IMR-90 (cell line): ENCODE measurements at regions not wholly inside any gene's neighbourhood (a gene's known extent, or its start where the extent isn't known, plus 50 kb on each side); places are given as distances from the start of the nearest gene placed in this dataset.

Source experiments
- ATAC-seq: fragments of 200-7000 bp; cut with Tn5 transposase; 2 replicates; pipeline ENCODE4 v1.9.1; 2020; ENCODE audit warnings: low read depth, mild to moderate bottlenecking, moderate library complexity
- BruUV-seq: library from RNA; stranded (reverse); fragments of 400-500 nt; replicated peaks from 2 replicates; lab custom pipeline; 2021; lab: Mats Ljungman, UMichigan
- CTCF ChIA-PET: fragments of 300-600 bp; formaldehyde crosslinking; extraction: SDS; loops from one replicate; lab custom pipeline; 2021; ENCODE audit warnings: antibody characterized with exemption; lab: Yijun Ruan, JAX
- POLR2A ChIA-PET: fragments of 300-600 bp; sonication (Branson Sonifier 250); formaldehyde crosslinking; loops from one replicate; lab custom pipeline; 2022; ENCODE audit warnings: antibody characterized with exemption; ENCODE audit not compliant: unreplicated experiment; lab: Charles Lee
- DNase-seq: peaks from one replicate; pipeline ENCODE4 v3.0.0; 2013
- H2AFZ ChIP-seq: replicated peaks from 2 replicates; pipeline ENCODE3; 2013; ENCODE audit warnings: low read length, mild to moderate bottlenecking; ENCODE audit not compliant: poor library complexity
- H2AK5ac ChIP-seq: 2 replicates; pipeline ENCODE4 v1.6.1; 2013; ENCODE audit warnings: low read depth, low read length, inconsistent platforms
- H2AK9ac ChIP-seq: replicated peaks from 2 replicates; pipeline ENCODE3; 2013; ENCODE audit warnings: mild to moderate bottlenecking, low read depth, low read length, moderate library complexity; ENCODE audit not compliant: poor library complexity
- H2BK120ac ChIP-seq: 2 replicates; pipeline ENCODE4 v1.6.1; 2013; ENCODE audit warnings: low read depth, low read length, inconsistent platforms
- H2BK15ac ChIP-seq: 3 replicates; pipeline ENCODE4 v1.6.1; 2013; ENCODE audit warnings: low read depth, low read length, inconsistent platforms
- H2BK20ac ChIP-seq: 2 replicates; pipeline ENCODE4 v1.6.1; 2013; ENCODE audit warnings: low read depth, mild to moderate bottlenecking, inconsistent platforms, low read length, moderate library complexity
- H2BK5ac ChIP-seq: 2 replicates; pipeline ENCODE4 v1.6.1; 2013; ENCODE audit warnings: mild to moderate bottlenecking, low read depth, low read length, inconsistent platforms; ENCODE audit not compliant: poor library complexity, severe bottlenecking
- H3K14ac ChIP-seq: replicated peaks from 2 replicates; pipeline ENCODE4 v1.6.1; 2013; ENCODE audit warnings: low read depth, low read length, inconsistent platforms
- H3K18ac ChIP-seq: 2 replicates; pipeline ENCODE4 v1.6.1; 2013; ENCODE audit warnings: low read depth, low read length, control low read depth
- H3K23ac ChIP-seq: 2 replicates; pipeline ENCODE4 v1.6.1; 2013; ENCODE audit warnings: low read depth, low read length, inconsistent platforms
- H3K27ac ChIP-seq: 2 replicates; pipeline ENCODE4 v1.5.1; 2013; ENCODE audit warnings: mild to moderate bottlenecking, control low read depth, low read length; ENCODE audit not compliant: insufficient read depth
- H3K27me3 ChIP-seq: 2 replicates; pipeline ENCODE4 v1.6.1; 2013; ENCODE audit warnings: low read length; ENCODE audit not compliant: control insufficient read depth, insufficient read depth
- H3K36me3 ChIP-seq: 2 replicates; pipeline ENCODE4 v1.6.1; 2013; ENCODE audit warnings: low read length, mixed read lengths; ENCODE audit not compliant: control insufficient read depth, insufficient read depth
- H3K4ac ChIP-seq: 2 replicates; pipeline ENCODE4 v1.6.1; 2013; ENCODE audit warnings: low read depth, low read length, inconsistent platforms
- H3K4me1 ChIP-seq: 2 replicates; pipeline ENCODE4 v1.6.1; 2013; ENCODE audit warnings: low read length, mixed read lengths; ENCODE audit not compliant: control insufficient read depth, insufficient read depth
- H3K4me2 ChIP-seq: 2 replicates; pipeline ENCODE4 v1.6.1; 2013; ENCODE audit warnings: low read depth, mild to moderate bottlenecking, control low read depth, low read length, moderate library complexity
- H3K4me3 ChIP-seq: 2 replicates; pipeline ENCODE4 v1.5.1; 2013; ENCODE audit warnings: low read depth, mild to moderate bottlenecking, control low read depth, low read length, moderate library complexity; ENCODE audit not compliant: insufficient read depth
- H3K56ac ChIP-seq: 2 replicates; pipeline ENCODE4 v1.6.1; 2013; ENCODE audit warnings: low read length, inconsistent platforms; ENCODE audit not compliant: insufficient read depth; ENCODE audit errors: extremely low read depth
- H3K79me1 ChIP-seq, 2 experiments: 2 replicates each; pipeline ENCODE4 v1.6.1; 2013; ENCODE audit warnings: low read length in 2 of 2, inconsistent platforms in 1 of 2, low read depth in 1 of 2
- H3K9ac ChIP-seq: 2 replicates; pipeline ENCODE4 v1.6.1; 2013; ENCODE audit warnings: low read depth, low read length, control low read depth
- H3K9me1 ChIP-seq: 2 replicates; pipeline ENCODE4 v1.6.1; 2013; ENCODE audit warnings: low read length, inconsistent platforms; ENCODE audit not compliant: insufficient read depth
- H3K9me3 ChIP-seq: 2 replicates; pipeline ENCODE4 v1.6.1; 2013; ENCODE audit warnings: low read length; ENCODE audit not compliant: control insufficient read depth, insufficient read depth
- H4K20me1 ChIP-seq: 2 replicates; pipeline ENCODE4 v1.6.1; 2013; ENCODE audit warnings: low read length, inconsistent platforms; ENCODE audit not compliant: insufficient read depth
- H4K5ac ChIP-seq: 2 replicates; pipeline ENCODE4 v1.6.1; 2013; ENCODE audit warnings: mild to moderate bottlenecking, low read depth, low read length, control low read depth
- H4K8ac ChIP-seq, 2 experiments: 2 replicates each; pipeline ENCODE4 v1.6.1; 2013; ENCODE audit warnings: low read depth in 2 of 2, low read length in 2 of 2, control low read depth in 1 of 2, inconsistent platforms in 1 of 2
- H4K91ac ChIP-seq: 2 replicates; pipeline ENCODE4 v1.6.1; 2013; ENCODE audit warnings: low read depth, low read length, inconsistent platforms; ENCODE audit not compliant: insufficient read depth
- BHLHE40 ChIP-seq: fragments of 150-350 bp; IDR thresholded peaks from 2 replicates; pipeline ENCODE4 v1.6.1; 2016; ENCODE audit warnings: mild to moderate bottlenecking, low read depth, low read length
- CEBPB ChIP-seq: IDR thresholded peaks from 2 replicates; pipeline ENCODE4 v1.6.1; 2012; ENCODE audit warnings: low read depth, low read length, improper control_type of control experiment
- CHD1 ChIP-seq: IDR thresholded peaks from 2 replicates; pipeline ENCODE4 v1.6.1; 2012; ENCODE audit warnings: low read depth, low read length, improper control_type of control experiment
- CTCF ChIP-seq: conservative IDR thresholded peaks from 2 replicates; pipeline ENCODE4 v1.5.1; 2012; ENCODE audit warnings: mild to moderate bottlenecking, low read depth, low read length, improper control_type of control experiment
- ELK1 ChIP-seq: fragments of 150-350 bp; IDR thresholded peaks from 2 replicates; pipeline ENCODE4 v1.6.1; 2016; ENCODE audit warnings: low read depth, mild to moderate bottlenecking, low read length, moderate library complexity, borderline replicate concordance
- FOS ChIP-seq: fragments of 150-350 bp; IDR thresholded peaks from 2 replicates; pipeline ENCODE4 v1.6.1; 2016; ENCODE audit warnings: low read depth, low read length
- MAFK ChIP-seq: IDR thresholded peaks from 2 replicates; pipeline ENCODE4 v1.6.1; 2012; ENCODE audit warnings: low read depth, low read length, improper control_type of control experiment
- MAZ ChIP-seq: IDR thresholded peaks from 2 replicates; pipeline ENCODE4 v1.6.1; 2012; ENCODE audit warnings: low read depth, mild to moderate bottlenecking, low read length, improper control_type of control experiment, moderate library complexity, borderline replicate concordance
- MXI1 ChIP-seq: IDR thresholded peaks from 2 replicates; pipeline ENCODE4 v1.6.1; 2012; ENCODE audit warnings: low read depth, mild to moderate bottlenecking, low read length, moderate library complexity, borderline replicate concordance
- NFE2L2 ChIP-seq: fragments of 150-350 bp; IDR thresholded peaks from 2 replicates; pipeline ENCODE4 v1.6.1; 2016; ENCODE audit warnings: low read depth, mild to moderate bottlenecking, low read length
- POLR2A ChIP-seq: IDR thresholded peaks from 2 replicates; pipeline ENCODE4 v1.6.1; 2012; ENCODE audit warnings: mild to moderate bottlenecking, low read depth, low read length
- RAD21 ChIP-seq: IDR thresholded peaks from 2 replicates; pipeline ENCODE4 v1.6.1; 2012; ENCODE audit warnings: low read length, improper control_type of control experiment
- RCOR1 ChIP-seq: IDR thresholded peaks from 2 replicates; pipeline ENCODE4 v1.6.1; 2012; ENCODE audit warnings: mild to moderate bottlenecking, low read length, improper control_type of control experiment; ENCODE audit not compliant: insufficient replicate concordance
- RFX5 ChIP-seq: IDR thresholded peaks from 2 replicates; pipeline ENCODE4 v1.8.0; 2012; ENCODE audit warnings: low read depth, mild to moderate bottlenecking, low read length, moderate library complexity
- SMC3 ChIP-seq: fragments of 150-350 bp; IDR thresholded peaks from 2 replicates; pipeline ENCODE4 v1.6.1; 2016; ENCODE audit warnings: low read depth, mild to moderate bottlenecking, antibody characterized with exemption, low read length, moderate library complexity
- USF2 ChIP-seq: fragments of 150-350 bp; IDR thresholded peaks from 2 replicates; pipeline ENCODE4 v1.6.1; 2017; ENCODE audit warnings: mild to moderate bottlenecking, antibody characterized with exemption, low read length, low read depth
- WGBS, 2 experiments: methylation state at CpG; one replicate each; pipeline versions ENCODE4 v1.1.5 to v1.1.7; 2013; ENCODE audit warnings: missing lambda C conversion rate in 2 of 2; ENCODE audit not compliant: insufficient read length in 1 of 2; ENCODE audit errors: extremely low coverage in 2 of 2; 5-methylcytosine and 5-hydroxymethylcytosine counted together
- dilution Hi-C: fragments of 300-500 bp; cut with HindIII; formaldehyde crosslinking; loops from one replicate; pipeline ENCODE4 v1.14.3; 2018; ENCODE audit warnings: low sequenced_read_pairs; ENCODE audit not compliant: unreplicated experiment
- in situ Hi-C: fragments of 300-500 bp; cut with MboI; formaldehyde crosslinking; loops from 3 replicates; pipeline ENCODE4 v1.14.3; 2019; ENCODE audit warnings: low sequenced_read_pairs, inconsistent platforms, mixed read lengths
- intact Hi-C: fragments of 100-400 bp; cut with micrococcal nuclease; formaldehyde crosslinking; loops from 2 replicates; pipeline ENCODE4 v1.10.0; 2022

DNA sequence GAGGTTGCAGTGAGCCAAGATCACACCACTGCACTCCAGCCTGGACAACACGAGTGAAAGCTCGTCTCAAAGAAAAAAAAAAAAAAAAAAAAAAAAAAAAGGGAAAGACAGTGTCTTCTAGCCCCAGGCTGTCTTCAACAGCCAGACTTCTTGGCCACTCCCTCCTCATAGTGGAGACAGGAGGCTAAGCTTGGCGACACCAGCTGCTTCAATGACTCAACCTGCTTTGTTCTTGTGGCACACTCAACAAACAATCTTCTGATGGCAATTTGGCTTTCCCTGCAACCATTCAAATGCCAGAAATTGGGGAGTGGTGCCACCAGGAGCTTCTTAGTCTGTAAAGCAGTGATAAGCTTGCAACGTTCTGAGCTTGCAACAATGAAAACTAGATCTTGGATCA, 290.4 kb upstream of the DYNLRB2 start:
- Histone ChIP-seq H3K27ac (no peak overlapping the region), H3K9me1 (no peaks in the 10 kb centered on the region), H3K18ac (no peak overlapping the region), H3K23ac (no peak overlapping the region), H3K9me3 (no peaks in the 10 kb centered on the region), H2BK120ac (no peak overlapping the region), H2BK20ac (no peak overlapping the region), H2AK9ac (no peak overlapping the region), H3K56ac (no peak overlapping the region), H3K4ac (no peak overlapping the region), H4K8ac (no peak overlapping the region), H4K91ac (no peak overlapping the region), H3K4me2 (no peak overlapping the region), H3K79me1 (no peaks in the 10 kb centered on the region), H2AFZ (no peak overlapping the region), H4K20me1 (no peaks in the 10 kb centered on the region), H3K36me3 (no peaks in the 10 kb centered on the region), H2BK5ac (no peak overlapping the region), H4K5ac (no peak overlapping the region), H3K9ac (no peak overlapping the region), H2BK15ac (no peak overlapping the region), H3K14ac (no peak overlapping the region), H3K4me1 (no peaks in the 10 kb centered on the region), H3K27me3 (no peaks in the 10 kb centered on the region; the same call in 1 of the 2 replicates), H3K4me3 (no peak overlapping the region), H2AK5ac (no peak overlapping the region)
- DNase-seq (no peak), ATAC-seq (no peak)
- WGBS, 2 experiments = 73% methylated on average over 1 of the region's 4 CpGs; no CpG with 5 or more reads in 1 of the 2 experiments
- POLR2A ChIA-PET = no interaction called here
- in situ Hi-C loops = no loop called here
- BruUV-seq = no TSS peak
- TF ChIP-seq ELK1 (no peak), SMC3 (no peak), NFE2L2 (no peak), CHD1 (no peak), RCOR1 (no peak), MAZ (no peak), MXI1 (no peak), RFX5 (no peak), POLR2A (no peak), USF2 (no peak), MAFK (no peak), CTCF (no peak), CEBPB (no peak), BHLHE40 (no peak), FOS (no peak), RAD21 (no peak)
- CTCF ChIA-PET = no interaction called here
- dilution Hi-C loops = no loop called here
- intact Hi-C loops = no loop called here
